Activated CD8-positive, alpha-beta T cell treated with anti-CD3 and anti-CD28 coated beads for 36 hours (primary cell): ENCODE measurements at regions not wholly inside any gene's neighbourhood (a gene's known extent, or its start where the extent isn't known, plus 50 kb on each side); places are given as distances from the start of the nearest gene placed in this dataset.

Source experiments
- ATAC-seq: fragments of 200-7000 bp; cut with Tn5 transposase; one replicate; pipeline ENCODE4 v1.10.0; 2021; ENCODE audit warnings: mild to moderate bottlenecking, moderate library complexity
- CTCF ChIA-PET: fragments of 350-600 bp; sonication (Branson Sonifier 250); formaldehyde crosslinking; loops from one replicate; lab custom pipeline; 2021; ENCODE audit warnings: antibody characterized with exemption; lab: Charles Lee
- POLR2A ChIA-PET: fragments of 350-600 bp; sonication (Branson Sonifier 250); formaldehyde crosslinking; loops from one replicate; lab custom pipeline; 2021; ENCODE audit warnings: antibody characterized with exemption; lab: Charles Lee
- DNase-seq: peaks from one replicate; pipeline ENCODE4 v3.0.0-alpha.2; 2020
- H3K27ac Mint-ChIP-seq: one replicate; pipeline ENCODE4 v1.8.0; 2021; ENCODE audit warnings: mild to moderate bottlenecking, mixed read lengths
- H3K27me3 Mint-ChIP-seq: one replicate; pipeline ENCODE4 v1.8.0; 2021; ENCODE audit warnings: mixed read lengths
- H3K36me3 Mint-ChIP-seq: one replicate; pipeline ENCODE4 v1.8.0; 2021; ENCODE audit warnings: low read depth, mixed read lengths
- H3K4me1 Mint-ChIP-seq: one replicate; pipeline ENCODE4 v1.8.0; 2021; ENCODE audit warnings: low read depth, mixed read lengths
- H3K4me3 Mint-ChIP-seq: one replicate; pipeline ENCODE4 v1.8.0; 2021; ENCODE audit warnings: mild to moderate bottlenecking, moderate library complexity, mixed read lengths
- H3K9me3 Mint-ChIP-seq: one replicate; pipeline ENCODE4 v1.8.0; 2021; ENCODE audit warnings: mixed read lengths
- intact Hi-C: fragments of 100-400 bp; cut with micrococcal nuclease; formaldehyde crosslinking; loops from one replicate; pipeline ENCODE4 v1.10.0; 2022
- TF ChIP-seq, protein P1 (sequence below): fragments of 200-600 bp; IDR thresholded peaks from one replicate; pipeline ENCODE4 v1.8.0; 2022; ENCODE audit warnings: antibody characterized with exemption, mild to moderate bottlenecking

GRCh38 chr3:22103423-22103822 lies 352.4 kb upstream of the ZNF385D start:
- intact Hi-C loops, result no loop called here
- Mint-ChIP-seq H3K36me3 (no peaks in the 10 kb centered on the region), H3K4me1 (no peaks in the 10 kb centered on the region), H3K27me3 (no peaks in the 10 kb centered on the region), H3K27ac (no peak overlapping the region), H3K9me3 (peaks cover 3% of the 10 kb centered on the region), H3K4me3 (no peak overlapping the region)
- CTCF ChIA-PET, result no interaction called here
- POLR2A ChIA-PET, result no interaction called here
- TF ChIP-seq, protein P1, sequence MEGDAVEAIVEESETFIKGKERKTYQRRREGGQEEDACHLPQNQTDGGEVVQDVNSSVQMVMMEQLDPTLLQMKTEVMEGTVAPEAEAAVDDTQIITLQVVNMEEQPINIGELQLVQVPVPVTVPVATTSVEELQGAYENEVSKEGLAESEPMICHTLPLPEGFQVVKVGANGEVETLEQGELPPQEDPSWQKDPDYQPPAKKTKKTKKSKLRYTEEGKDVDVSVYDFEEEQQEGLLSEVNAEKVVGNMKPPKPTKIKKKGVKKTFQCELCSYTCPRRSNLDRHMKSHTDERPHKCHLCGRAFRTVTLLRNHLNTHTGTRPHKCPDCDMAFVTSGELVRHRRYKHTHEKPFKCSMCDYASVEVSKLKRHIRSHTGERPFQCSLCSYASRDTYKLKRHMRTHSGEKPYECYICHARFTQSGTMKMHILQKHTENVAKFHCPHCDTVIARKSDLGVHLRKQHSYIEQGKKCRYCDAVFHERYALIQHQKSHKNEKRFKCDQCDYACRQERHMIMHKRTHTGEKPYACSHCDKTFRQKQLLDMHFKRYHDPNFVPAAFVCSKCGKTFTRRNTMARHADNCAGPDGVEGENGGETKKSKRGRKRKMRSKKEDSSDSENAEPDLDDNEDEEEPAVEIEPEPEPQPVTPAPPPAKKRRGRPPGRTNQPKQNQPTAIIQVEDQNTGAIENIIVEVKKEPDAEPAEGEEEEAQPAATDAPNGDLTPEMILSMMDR, result no peak
- ATAC-seq (no peak), DNase-seq (no peak)

- ChIA-PET POLR2A (no interaction called here), CTCF (no interaction called here)
- no peak overlapping the region for H3K27ac Mint-ChIP-seq
- TF ChIP-seq, protein P1, result no peak
- no peaks in the 10 kb centered on the region for H3K36me3 Mint-ChIP-seq
- H3K27me3 Mint-ChIP-seq, result no peaks in the 10 kb centered on the region
- H3K9me3 Mint-ChIP-seq, result peaks cover 3% of the 10 kb centered on the region
- DNase-seq (no peak), ATAC-seq (no peak)
- H3K4me1 Mint-ChIP-seq, result no peaks in the 10 kb centered on the region
- H3K4me3 Mint-ChIP-seq, result no peak overlapping the region
- intact Hi-C loops, result no loop called here
Observed at GRCh38 chr3:22106213-22106896, 355.3 kb upstream of the ZNF385D start.

- TF ChIP-seq, protein P1, result no peak
- Mint-ChIP-seq H3K4me3 (no peak overlapping the region), H3K9me3 (peaks cover 3% of the 10 kb centered on the region), H3K27me3 (no peaks in the 10 kb centered on the region), H3K27ac (no peak overlapping the region), H3K36me3 (no peaks in the 10 kb centered on the region), H3K4me1 (no peaks in the 10 kb centered on the region)
- CTCF ChIA-PET, result no interaction called here
- intact Hi-C loops, result no loop called here
- POLR2A ChIA-PET, result no interaction called here
- ATAC-seq, result no peak
- DNase-seq, result no peak
Observed at GRCh38 chr3:22111226-22111625, 360.2 kb upstream of the ZNF385D start.

DNA sequence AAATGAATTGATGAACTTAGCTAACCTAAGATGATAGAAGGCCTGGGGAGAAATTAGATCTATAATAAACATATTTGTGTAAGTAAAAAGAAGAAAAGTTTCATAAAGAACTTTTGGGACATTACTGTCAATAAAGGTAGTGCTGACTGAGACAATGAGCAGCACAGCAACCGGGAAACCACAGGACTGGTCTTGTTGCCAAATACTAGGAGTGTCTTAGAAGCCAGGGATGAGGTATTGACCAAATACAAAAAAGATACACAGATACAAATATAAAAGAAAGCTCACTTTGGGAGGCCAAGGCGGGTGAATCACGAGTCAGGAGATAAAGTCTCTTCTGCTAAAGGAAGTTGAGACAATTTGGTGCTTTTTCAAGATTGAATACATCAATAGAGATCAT lies 362.4 kb upstream of the ZNF385D start:
- no peaks in the 10 kb centered on the region for H3K4me1 Mint-ChIP-seq
- H3K9me3 Mint-ChIP-seq, result peaks cover 3% of the 10 kb centered on the region
- no peak overlapping the region for H3K4me3 Mint-ChIP-seq
- no peaks in the 10 kb centered on the region for H3K27me3 Mint-ChIP-seq
- intact Hi-C loops, result no loop called here
- H3K27ac Mint-ChIP-seq, result no peak overlapping the region
- DNase-seq, result no peak
- ATAC-seq, result no peak
- no peaks in the 10 kb centered on the region for H3K36me3 Mint-ChIP-seq
- ChIA-PET POLR2A (no interaction called here), CTCF (no interaction called here)
- TF ChIP-seq, protein P1, result no peak

GRCh38 chr3:22115581-22115980 lies 364.6 kb upstream of the ZNF385D start:
- Mint-ChIP-seq H3K9me3 (no peaks in the 10 kb centered on the region), H3K27ac (no peak overlapping the region), H3K27me3 (no peaks in the 10 kb centered on the region), H3K36me3 (no peaks in the 10 kb centered on the region), H3K4me1 (no peaks in the 10 kb centered on the region), H3K4me3 (no peak overlapping the region)
- ChIA-PET POLR2A (no interaction called here), CTCF (interaction anchor here (1.7 kb wide), 1 partner anchor 26 kb away, joined by 7 read pairs; no protein-coding TSS in a partner anchor)
- no peak for ATAC-seq
- TF ChIP-seq, protein P1, result no peak
- intact Hi-C loops, result no loop called here
- DNase-seq, result no peak
